Endodermal cell (in vitro differentiated cells): ENCODE measurements at regions not wholly inside any gene's neighbourhood (a gene's known extent, or its start where the extent isn't known, plus 50 kb on each side); places are given as distances from the start of the nearest gene placed in this dataset.

ENCODE experiments used
- DNase-seq: peaks from one replicate; pipeline ENCODE4 v3.0.0-alpha.2; 2017
- H3K27ac ChIP-seq: 2 replicates; pipeline ENCODE4 v1.5.1; 2013; ENCODE audit warnings: mild to moderate bottlenecking, low read depth, low read length, moderate library complexity
- H3K27me3 ChIP-seq: 2 replicates; pipeline ENCODE4 v1.6.1; 2013; ENCODE audit warnings: mild to moderate bottlenecking, low read length, moderate library complexity; ENCODE audit not compliant: insufficient read depth, control insufficient read depth, poor library complexity, severe bottlenecking
- H3K36me3 ChIP-seq: 2 replicates; pipeline ENCODE4 v1.7.0; 2013; ENCODE audit warnings: mild to moderate bottlenecking, low read length, moderate library complexity; ENCODE audit not compliant: control insufficient read depth, insufficient read depth
- H3K4me1 ChIP-seq: one replicate; pipeline ENCODE4 v1.7.0; 2013; ENCODE audit warnings: low read length; ENCODE audit not compliant: control insufficient read depth, insufficient read depth
- H3K4me3 ChIP-seq: 2 replicates; pipeline ENCODE4 v1.5.1; 2013; ENCODE audit warnings: mild to moderate bottlenecking, low read length, moderate library complexity
- H3K9ac ChIP-seq: 2 replicates; pipeline ENCODE4 v1.6.1; 2013; ENCODE audit warnings: mild to moderate bottlenecking, low read length, moderate library complexity; ENCODE audit not compliant: poor library complexity, severe bottlenecking; ENCODE audit errors: extremely low read depth
- H3K9me3 ChIP-seq: 2 replicates; pipeline ENCODE4 v1.6.1; 2013; ENCODE audit warnings: mild to moderate bottlenecking, low read length, moderate library complexity; ENCODE audit not compliant: control insufficient read depth
- H3K27ac Mint-ChIP-seq: 2 replicates; pipeline ENCODE4 v1.8.0; 2020; ENCODE audit warnings: mixed read lengths
- H3K27me3 Mint-ChIP-seq: 2 replicates; pipeline ENCODE4 v1.8.0; 2021; ENCODE audit warnings: mild to moderate bottlenecking, mixed read lengths; ENCODE audit not compliant: insufficient read depth
- H3K36me3 Mint-ChIP-seq: 2 replicates; pipeline ENCODE4 v1.8.0; 2020; ENCODE audit warnings: low read depth, mixed read lengths
- H3K4me1 Mint-ChIP-seq: 2 replicates; pipeline ENCODE4 v1.8.0; 2020; ENCODE audit warnings: mixed read lengths
- H3K4me3 Mint-ChIP-seq: 2 replicates; pipeline ENCODE4 v1.8.0; 2020; ENCODE audit warnings: mild to moderate bottlenecking, moderate library complexity, mixed read lengths
- H3K9me3 Mint-ChIP-seq: 2 replicates; pipeline ENCODE4 v1.8.0; 2020; ENCODE audit warnings: mild to moderate bottlenecking, mixed read lengths
- WGBS, 2 experiments: methylation state at CpG; one replicate each; pipeline versions ENCODE4 v1.1.5 to v1.1.7; 2013; ENCODE audit warnings: missing lambda C conversion rate in 2 of 2, mixed read lengths in 1 of 2; ENCODE audit not compliant: insufficient coverage in 1 of 2, insufficient read length in 1 of 2; 5-methylcytosine and 5-hydroxymethylcytosine counted together
- TF ChIP-seq, protein P1 (sequence below): fragments of 200-600 bp; sonication (generic); conservative IDR thresholded peaks from 2 replicates; pipeline ENCODE4 v1.5.0; 2021; ENCODE audit warnings: antibody characterized with exemption, mild to moderate bottlenecking

GRCh38 chr10:58963723-58964124 lies 212.7 kb upstream of the PHYHIPL start:
- H3K4me1 Mint-ChIP-seq, result peaks cover 52% of the 10 kb centered on the region
- no peak overlapping the region for H3K4me3 Mint-ChIP-seq
- TF ChIP-seq, protein P1, sequence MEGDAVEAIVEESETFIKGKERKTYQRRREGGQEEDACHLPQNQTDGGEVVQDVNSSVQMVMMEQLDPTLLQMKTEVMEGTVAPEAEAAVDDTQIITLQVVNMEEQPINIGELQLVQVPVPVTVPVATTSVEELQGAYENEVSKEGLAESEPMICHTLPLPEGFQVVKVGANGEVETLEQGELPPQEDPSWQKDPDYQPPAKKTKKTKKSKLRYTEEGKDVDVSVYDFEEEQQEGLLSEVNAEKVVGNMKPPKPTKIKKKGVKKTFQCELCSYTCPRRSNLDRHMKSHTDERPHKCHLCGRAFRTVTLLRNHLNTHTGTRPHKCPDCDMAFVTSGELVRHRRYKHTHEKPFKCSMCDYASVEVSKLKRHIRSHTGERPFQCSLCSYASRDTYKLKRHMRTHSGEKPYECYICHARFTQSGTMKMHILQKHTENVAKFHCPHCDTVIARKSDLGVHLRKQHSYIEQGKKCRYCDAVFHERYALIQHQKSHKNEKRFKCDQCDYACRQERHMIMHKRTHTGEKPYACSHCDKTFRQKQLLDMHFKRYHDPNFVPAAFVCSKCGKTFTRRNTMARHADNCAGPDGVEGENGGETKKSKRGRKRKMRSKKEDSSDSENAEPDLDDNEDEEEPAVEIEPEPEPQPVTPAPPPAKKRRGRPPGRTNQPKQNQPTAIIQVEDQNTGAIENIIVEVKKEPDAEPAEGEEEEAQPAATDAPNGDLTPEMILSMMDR, result no peak
- no peak overlapping the region for H3K9ac ChIP-seq
- H3K4me3 ChIP-seq, result no peak overlapping the region
- no peaks in the 10 kb centered on the region for H3K9me3 ChIP-seq
- no peaks in the 10 kb centered on the region for H3K36me3 Mint-ChIP-seq
- H3K27me3 Mint-ChIP-seq, result no peaks in the 10 kb centered on the region
- no peaks in the 10 kb centered on the region for H3K27me3 ChIP-seq
- DNase-seq, result peak; percentile 92
- H3K27ac ChIP-seq, result peak overlapping the region; percentile 83
- 13 to 34% methylated on average over 3 of the region's 3 CpGs for WGBS, 2 experiments
- no peaks in the 10 kb centered on the region for H3K36me3 ChIP-seq
- peaks cover 22% of the 10 kb centered on the region for H3K4me1 ChIP-seq
- no peaks in the 10 kb centered on the region for H3K9me3 Mint-ChIP-seq
- H3K27ac Mint-ChIP-seq, result peak overlapping the region; percentile 57

DNA sequence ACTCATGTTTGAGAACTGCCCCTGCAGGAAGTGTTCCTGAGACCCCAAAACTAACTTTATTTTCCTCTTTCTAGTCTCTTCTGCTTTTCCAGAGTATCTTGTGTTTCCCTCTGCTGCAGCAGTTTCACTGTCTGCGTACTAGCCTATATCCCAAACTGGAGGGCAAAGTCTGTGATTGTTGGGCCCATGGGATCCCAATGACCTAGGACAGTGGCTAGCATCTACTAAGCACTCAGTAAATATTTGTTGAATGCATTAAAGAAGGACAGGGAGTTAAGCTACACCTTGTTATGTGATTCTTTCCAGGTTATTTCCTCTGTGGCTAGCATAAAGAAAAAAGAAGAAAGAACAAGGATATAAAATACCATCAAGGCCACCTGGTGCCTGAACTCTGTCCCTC lies 210.6 kb upstream of the PHYHIPL start:
- Histone ChIP-seq H3K36me3 (no peaks in the 10 kb centered on the region), H3K27me3 (no peaks in the 10 kb centered on the region), H3K4me3 (peak overlapping the region; percentile 33), H3K4me1 (peaks cover 22% of the 10 kb centered on the region), H3K9ac (no peak overlapping the region), H3K9me3 (no peaks in the 10 kb centered on the region), H3K27ac (no peak overlapping the region)
- Mint-ChIP-seq H3K9me3 (no peaks in the 10 kb centered on the region), H3K27me3 (no peaks in the 10 kb centered on the region), H3K4me3 (no peak overlapping the region), H3K27ac (peak overlapping the region; percentile 86), H3K36me3 (no peaks in the 10 kb centered on the region), H3K4me1 (peaks cover 55% of the 10 kb centered on the region)
- 97 to 100% methylated on average over 1 of the region's 1 CpG for WGBS, 2 experiments
- DNase-seq, result no peak
- TF ChIP-seq, protein P1, result no peak

- peaks cover 29% of the 10 kb centered on the region for H3K4me1 ChIP-seq
- peak overlapping the region; percentile 64 for H3K4me3 ChIP-seq
- DNase-seq, result peak; percentile 97
- H3K27me3 Mint-ChIP-seq, result no peaks in the 10 kb centered on the region
- H3K4me3 Mint-ChIP-seq, result peak overlapping the region; percentile 43
- H3K27ac Mint-ChIP-seq, result peak overlapping the region; percentile 19
- TF ChIP-seq, protein P1, result no peak
- H3K27ac ChIP-seq, result peak overlapping the region; percentile 69
- H3K9me3 ChIP-seq, result no peaks in the 10 kb centered on the region
- no peak overlapping the region for H3K9ac ChIP-seq
- H3K36me3 Mint-ChIP-seq, result no peaks in the 10 kb centered on the region
- H3K9me3 Mint-ChIP-seq, result no peaks in the 10 kb centered on the region
- WGBS, 2 experiments, result 20 to 35% methylated on average over 9 to 19 of the region's 19 CpGs
- H3K36me3 ChIP-seq, result no peaks in the 10 kb centered on the region
- no peaks in the 10 kb centered on the region for H3K27me3 ChIP-seq
- peaks cover 59% of the 10 kb centered on the region for H3K4me1 Mint-ChIP-seq
Observed at GRCh38 chr10:58967551-58968388, 208.7 kb upstream of the PHYHIPL start.
